Right lobe of liver (tissue), 4 donors: ENCODE measurements at regions not wholly inside any gene's neighbourhood (a gene's known extent, or its start where the extent isn't known, plus 50 kb on each side); places are given as distances from the start of the nearest gene placed in this dataset.

ENCODE experiments used
- POLR2A ChIP-seq: fragments of 450-650 bp; IDR thresholded peaks from one replicate; pipeline ENCODE4 v1.6.1; 2017; ENCODE audit warnings: antibody characterized with exemption, mild to moderate bottlenecking
- TF ChIP-seq, protein P1 (sequence below), 4 donors: fragments of 200-600 bp in 3 of 4; fragments of 450-650 bp in 1 of 4; IDR thresholded peaks; one replicate each; pipeline versions ENCODE4 v1.5.1 to v1.8.0; 2016 to 2022; ENCODE audit warnings: antibody characterized with exemption in 4 of 4, mild to moderate bottlenecking in 2 of 4
- donor health status: DM: no; HTN: no; CAD: no.
- donor health status: DM: no; HTN: no; CAD: no.
- donor health status: DM: no; HTN: yes; CAD: no.

DNA sequence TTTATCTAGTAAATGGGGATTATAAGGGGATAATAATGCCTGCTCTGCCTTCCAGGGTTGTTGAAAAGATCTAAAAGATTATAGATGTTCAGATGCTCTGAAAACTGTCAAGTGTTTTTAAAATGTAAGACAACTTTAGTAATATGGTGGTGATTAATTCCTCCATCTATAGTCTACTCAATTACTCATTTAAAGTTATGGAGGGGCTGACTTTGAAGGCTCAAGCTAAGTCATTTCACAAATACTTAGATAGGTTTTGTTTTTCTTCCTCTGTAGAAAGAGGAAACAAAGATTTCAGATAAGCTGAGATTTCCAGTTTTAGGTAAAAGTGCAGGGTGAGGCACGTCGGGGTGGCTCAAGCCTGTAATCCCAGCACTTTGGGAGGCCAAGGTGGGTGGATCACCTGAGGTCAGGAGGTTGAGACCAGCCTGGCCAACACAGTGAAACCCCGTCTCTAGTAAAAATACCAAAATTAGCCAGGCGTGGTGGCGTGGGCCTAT lies 50.5 kb upstream of the PIM1 start:
- TF ChIP-seq POLR2A = no peak
- TF ChIP-seq, protein P1, sequence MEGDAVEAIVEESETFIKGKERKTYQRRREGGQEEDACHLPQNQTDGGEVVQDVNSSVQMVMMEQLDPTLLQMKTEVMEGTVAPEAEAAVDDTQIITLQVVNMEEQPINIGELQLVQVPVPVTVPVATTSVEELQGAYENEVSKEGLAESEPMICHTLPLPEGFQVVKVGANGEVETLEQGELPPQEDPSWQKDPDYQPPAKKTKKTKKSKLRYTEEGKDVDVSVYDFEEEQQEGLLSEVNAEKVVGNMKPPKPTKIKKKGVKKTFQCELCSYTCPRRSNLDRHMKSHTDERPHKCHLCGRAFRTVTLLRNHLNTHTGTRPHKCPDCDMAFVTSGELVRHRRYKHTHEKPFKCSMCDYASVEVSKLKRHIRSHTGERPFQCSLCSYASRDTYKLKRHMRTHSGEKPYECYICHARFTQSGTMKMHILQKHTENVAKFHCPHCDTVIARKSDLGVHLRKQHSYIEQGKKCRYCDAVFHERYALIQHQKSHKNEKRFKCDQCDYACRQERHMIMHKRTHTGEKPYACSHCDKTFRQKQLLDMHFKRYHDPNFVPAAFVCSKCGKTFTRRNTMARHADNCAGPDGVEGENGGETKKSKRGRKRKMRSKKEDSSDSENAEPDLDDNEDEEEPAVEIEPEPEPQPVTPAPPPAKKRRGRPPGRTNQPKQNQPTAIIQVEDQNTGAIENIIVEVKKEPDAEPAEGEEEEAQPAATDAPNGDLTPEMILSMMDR (IDR thresholded peaks at IDR 0.05) = no peak
